H1 (cell line): ENCODE measurements at regions not wholly inside any gene's neighbourhood (a gene's known extent, or its start where the extent isn't known, plus 50 kb on each side); places are given as distances from the start of the nearest gene placed in this dataset.

Experiments
- ATF2 ChIP-seq: IDR thresholded peaks from 2 replicates; pipeline ENCODE4 v1.6.1; 2012; ENCODE audit warnings: low read length, inconsistent platforms
- CBX8 ChIP-seq: fragments of 300-800, 300-1000 bp; sonication (generic); IDR thresholded peaks from 2 replicates; pipeline ENCODE4 v1.7.1; 2016; ENCODE audit warnings: low read depth, low read length, borderline replicate concordance
- FOSL1 ChIP-seq: IDR thresholded peaks from 2 replicates; pipeline ENCODE4 v1.6.1; 2011; ENCODE audit warnings: mild to moderate bottlenecking, low read depth, low read length, moderate library complexity; ENCODE audit not compliant: insufficient read depth
- POLR2AphosphoS5 ChIP-seq: IDR thresholded peaks from 2 replicates; pipeline ENCODE4 v1.6.1; 2011; ENCODE audit warnings: low read depth, low read length
- RAD21 ChIP-seq, 2 experiments: IDR thresholded peaks in 1 of 2; conservative IDR thresholded peaks in 1 of 2; 2 replicates each; pipeline ENCODE4 v1.6.1; 2011; ENCODE audit warnings: low read depth in 2 of 2, low read length in 2 of 2, improper control_type of control experiment in 1 of 2, inconsistent platforms in 1 of 2, mild to moderate bottlenecking in 1 of 2, moderate library complexity in 1 of 2
- TAF1 ChIP-seq: IDR thresholded peaks from 2 replicates; pipeline ENCODE4 v1.6.1; 2011; ENCODE audit warnings: mild to moderate bottlenecking, low read depth, low read length
- TAF7 ChIP-seq: optimal IDR thresholded peaks from 2 replicates; pipeline ENCODE3; 2011; ENCODE audit warnings: low read depth, mild to moderate bottlenecking, inconsistent platforms, low read length, moderate library complexity, borderline replicate concordance
- YY1 ChIP-seq: IDR thresholded peaks from 2 replicates; pipeline ENCODE4 v1.6.1; 2011; ENCODE audit warnings: low read depth, mild to moderate bottlenecking, low read length
- TF ChIP-seq, protein P1 (sequence below), 3 experiments: IDR thresholded peaks; 1 replicate in 2 of 3; 2 replicates in 1 of 3; pipeline versions ENCODE4 v1.5.1 to v1.6.1; 2011; ENCODE audit warnings: low read length in 3 of 3, mild to moderate bottlenecking in 3 of 3, inconsistent platforms in 2 of 3, low read depth in 1 of 3, moderate library complexity in 1 of 3; ENCODE audit not compliant: insufficient read depth in 1 of 3; ENCODE audit errors: control extremely low read depth in 1 of 3
- TF ChIP-seq, protein P2 (sequence below): IDR thresholded peaks from 2 replicates; pipeline ENCODE4 v1.6.1; 2011; ENCODE audit warnings: low read length, improper control_type of control experiment

- TF ChIP-seq, protein P1, sequence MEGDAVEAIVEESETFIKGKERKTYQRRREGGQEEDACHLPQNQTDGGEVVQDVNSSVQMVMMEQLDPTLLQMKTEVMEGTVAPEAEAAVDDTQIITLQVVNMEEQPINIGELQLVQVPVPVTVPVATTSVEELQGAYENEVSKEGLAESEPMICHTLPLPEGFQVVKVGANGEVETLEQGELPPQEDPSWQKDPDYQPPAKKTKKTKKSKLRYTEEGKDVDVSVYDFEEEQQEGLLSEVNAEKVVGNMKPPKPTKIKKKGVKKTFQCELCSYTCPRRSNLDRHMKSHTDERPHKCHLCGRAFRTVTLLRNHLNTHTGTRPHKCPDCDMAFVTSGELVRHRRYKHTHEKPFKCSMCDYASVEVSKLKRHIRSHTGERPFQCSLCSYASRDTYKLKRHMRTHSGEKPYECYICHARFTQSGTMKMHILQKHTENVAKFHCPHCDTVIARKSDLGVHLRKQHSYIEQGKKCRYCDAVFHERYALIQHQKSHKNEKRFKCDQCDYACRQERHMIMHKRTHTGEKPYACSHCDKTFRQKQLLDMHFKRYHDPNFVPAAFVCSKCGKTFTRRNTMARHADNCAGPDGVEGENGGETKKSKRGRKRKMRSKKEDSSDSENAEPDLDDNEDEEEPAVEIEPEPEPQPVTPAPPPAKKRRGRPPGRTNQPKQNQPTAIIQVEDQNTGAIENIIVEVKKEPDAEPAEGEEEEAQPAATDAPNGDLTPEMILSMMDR (IDR thresholded peaks at IDR 0.05; ENCODE audit: control extremely low read depth in 1 of 3, insufficient read depth in 1 of 3, low read depth in 1 of 3, low read length in 3 of 3) = no peak
- TF ChIP-seq CBX8 (no peak), TAF7 (no peak), FOSL1 (no peak), RAD21 (IDR thresholded peaks at IDR 0.05 in 1 of 2, conservative IDR thresholded peaks at IDR 0.05 in 1 of 2; ENCODE audit: low read depth in 2 of 2, low read length in 2 of 2) (no peak), YY1 (no peak), TAF1 (no peak), ATF2 (no peak), POLR2AphosphoS5 (no peak)
- TF ChIP-seq, protein P2, sequence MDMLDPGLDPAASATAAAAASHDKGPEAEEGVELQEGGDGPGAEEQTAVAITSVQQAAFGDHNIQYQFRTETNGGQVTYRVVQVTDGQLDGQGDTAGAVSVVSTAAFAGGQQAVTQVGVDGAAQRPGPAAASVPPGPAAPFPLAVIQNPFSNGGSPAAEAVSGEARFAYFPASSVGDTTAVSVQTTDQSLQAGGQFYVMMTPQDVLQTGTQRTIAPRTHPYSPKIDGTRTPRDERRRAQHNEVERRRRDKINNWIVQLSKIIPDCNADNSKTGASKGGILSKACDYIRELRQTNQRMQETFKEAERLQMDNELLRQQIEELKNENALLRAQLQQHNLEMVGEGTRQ = no peak
These were observed 247.3 kb downstream of the NXPE2 start for GRCh38 chr11:114925591-114925990.
